ENCODE measurements at regions not wholly inside any gene's neighbourhood (a gene's known extent, or its start where the extent isn't known, plus 50 kb on each side); places are given as distances from the start of the nearest gene placed in this dataset.

DNA sequence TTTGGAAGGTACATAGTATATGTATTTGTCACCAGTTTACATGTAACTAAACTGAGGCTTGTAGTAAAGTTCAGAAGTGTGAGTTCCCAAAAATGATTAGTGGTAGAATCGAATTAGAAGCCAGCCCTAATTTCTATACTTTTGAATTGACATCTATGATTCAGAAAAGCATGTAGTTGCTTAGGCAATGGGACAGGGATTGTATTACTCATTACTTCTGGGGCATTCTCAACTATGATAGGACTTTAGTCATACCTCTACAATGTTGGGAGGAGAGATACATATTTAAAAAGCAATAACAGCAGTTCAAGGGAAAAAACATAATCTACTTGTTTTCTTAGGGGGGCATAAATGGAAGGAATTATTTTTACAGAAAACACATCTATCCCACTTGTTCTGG, 277.9 kb upstream of the E2F7 start:
- DNase-seq = no peak

- DNase-seq = no peak
Observed at GRCh38 chr12:77342253-77342652, 276.9 kb upstream of the E2F7 start.

DNA sequence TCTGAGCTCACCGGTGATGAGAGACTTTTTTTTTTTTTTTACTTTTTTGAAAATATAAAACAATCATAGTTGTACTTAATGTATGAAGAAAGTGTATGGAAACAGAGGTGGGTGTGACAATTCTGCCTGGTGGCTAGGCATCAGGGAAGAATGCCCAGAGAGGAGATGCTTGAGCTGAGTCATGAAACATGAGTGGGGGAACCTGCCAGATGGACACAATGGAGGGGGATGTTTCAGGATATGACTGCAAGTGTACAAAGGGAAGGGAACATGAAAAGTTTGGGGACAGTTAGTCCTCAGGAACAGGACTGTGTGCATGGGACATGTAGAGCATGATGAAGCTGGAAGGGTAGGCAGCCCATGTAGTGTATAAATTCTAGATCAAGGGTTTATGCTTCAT, 274.2 kb upstream of the E2F7 start:
- DNase-seq = no peak

- no peak for DNase-seq
Observed at GRCh38 chr12:77337362-77337761, 272.0 kb upstream of the E2F7 start.

GRCh38 chr12:77334806-77335205, 269.4 kb upstream of the E2F7 start:
- DNase-seq = no peak

DNA sequence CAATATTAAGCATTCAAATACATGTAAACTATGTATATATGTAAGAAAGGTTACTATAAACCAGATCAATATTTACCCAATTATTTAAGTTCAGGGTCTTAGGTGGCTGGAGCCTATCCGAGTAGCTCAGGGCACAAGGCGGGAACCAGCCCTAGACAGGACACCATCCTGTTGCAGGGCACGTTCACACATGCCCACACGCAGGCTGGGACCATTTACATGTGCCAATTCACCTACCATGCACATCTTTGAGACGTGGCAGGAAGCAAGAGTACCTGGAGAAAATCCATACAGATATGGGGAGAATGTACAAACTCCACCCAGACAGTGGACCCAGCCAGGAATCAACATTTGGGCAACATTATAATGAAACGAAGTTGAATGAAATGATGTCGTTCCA, 263.0 kb upstream of the E2F7 start:
- DNase-seq = no peak

GRCh38 chr12:77325511-77326236, 260.3 kb upstream of the E2F7 start:
- no peak for DNase-seq

GRCh38 chr12:77324763-77325468, 259.5 kb upstream of the E2F7 start:
- DNase-seq = peak; percentile 72

DNA sequence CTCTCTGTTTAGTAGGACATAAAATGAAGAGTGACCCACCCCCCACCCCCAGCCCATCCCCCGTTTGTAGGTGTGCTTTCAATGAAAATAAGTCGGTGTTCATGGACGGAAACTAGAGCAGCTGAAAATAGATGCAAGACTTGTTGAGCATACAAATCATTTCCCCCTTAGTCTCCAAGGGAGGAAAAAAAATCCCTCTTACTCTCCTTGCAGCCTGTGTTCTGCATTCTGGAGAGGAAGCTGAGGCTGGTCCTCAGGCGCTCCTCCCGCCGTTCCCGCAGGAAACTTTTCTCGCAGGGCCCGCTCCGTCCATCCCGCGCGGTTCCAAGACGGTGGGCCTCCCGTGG, 259.0 kb upstream of the E2F7 start:
- no peak for DNase-seq

- no peak for DNase-seq
Observed at GRCh38 chr12:77323788-77324415, 258.5 kb upstream of the E2F7 start.

GRCh38 chr12:77319166-77319565, 253.8 kb upstream of the E2F7 start:
- DNase-seq = no peak

DNA sequence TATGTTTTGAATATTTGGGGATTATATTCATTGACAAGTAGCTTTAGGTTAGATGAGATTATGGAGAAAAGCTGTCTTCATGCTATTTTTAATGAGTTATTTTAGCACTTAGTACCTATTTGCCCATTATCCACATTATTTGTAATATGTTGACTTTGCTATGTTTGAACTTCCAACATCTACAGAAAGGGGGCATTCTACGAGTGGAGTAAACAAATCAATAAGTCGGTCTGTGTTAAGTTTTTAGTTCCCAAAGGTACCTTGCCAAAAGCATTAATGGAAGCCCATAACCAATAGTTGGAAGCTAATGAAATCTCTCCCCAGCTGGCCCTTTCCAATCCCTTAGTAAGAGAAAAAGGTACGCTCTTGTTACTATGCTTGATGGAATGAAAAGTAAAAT, 250.0 kb upstream of the E2F7 start:
- DNase-seq = no peak

- peak; percentile 87 for DNase-seq
Observed at GRCh38 chr12:77314378-77315052, 249.1 kb upstream of the E2F7 start.

DNA sequence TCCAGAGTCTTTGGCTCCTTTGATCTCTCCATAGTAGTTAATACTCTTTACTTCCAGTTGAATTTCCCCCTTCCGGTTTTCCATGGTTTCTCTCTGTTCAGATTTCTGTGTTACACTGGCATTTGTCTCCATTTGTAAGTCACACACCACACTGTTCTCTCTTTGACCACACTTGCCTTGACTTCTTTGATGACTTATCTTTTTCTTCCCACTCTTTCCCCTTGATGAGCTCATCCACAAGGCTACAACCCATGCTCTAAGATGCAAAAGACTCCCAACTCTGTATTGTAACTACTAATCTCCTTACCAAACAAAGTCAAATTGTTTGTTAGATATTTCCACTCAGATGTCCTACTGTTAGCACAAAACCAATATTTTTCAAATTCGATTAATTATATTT, 242.7 kb upstream of the E2F7 start:
- DNase-seq = no peak

DNA sequence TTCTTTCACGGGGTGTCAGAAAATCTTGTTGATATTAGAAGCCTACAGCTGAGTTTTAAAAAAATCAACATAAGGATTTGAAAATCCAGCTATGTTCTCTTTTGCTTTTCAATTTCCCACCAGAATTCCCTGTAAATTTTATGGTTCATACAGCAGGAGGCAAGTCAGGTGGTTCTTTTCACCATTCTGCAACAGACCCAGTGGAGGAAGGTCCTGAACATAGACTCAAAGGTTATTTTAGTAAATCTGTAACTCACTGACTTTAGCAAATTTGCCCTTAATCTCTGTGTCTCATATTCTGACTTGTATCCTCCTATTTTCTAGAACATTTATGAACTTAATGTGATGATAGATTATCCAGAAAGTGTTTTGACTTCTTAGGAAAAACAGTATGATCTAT, 235.4 kb upstream of the E2F7 start:
- DNase-seq = no peak

DNA sequence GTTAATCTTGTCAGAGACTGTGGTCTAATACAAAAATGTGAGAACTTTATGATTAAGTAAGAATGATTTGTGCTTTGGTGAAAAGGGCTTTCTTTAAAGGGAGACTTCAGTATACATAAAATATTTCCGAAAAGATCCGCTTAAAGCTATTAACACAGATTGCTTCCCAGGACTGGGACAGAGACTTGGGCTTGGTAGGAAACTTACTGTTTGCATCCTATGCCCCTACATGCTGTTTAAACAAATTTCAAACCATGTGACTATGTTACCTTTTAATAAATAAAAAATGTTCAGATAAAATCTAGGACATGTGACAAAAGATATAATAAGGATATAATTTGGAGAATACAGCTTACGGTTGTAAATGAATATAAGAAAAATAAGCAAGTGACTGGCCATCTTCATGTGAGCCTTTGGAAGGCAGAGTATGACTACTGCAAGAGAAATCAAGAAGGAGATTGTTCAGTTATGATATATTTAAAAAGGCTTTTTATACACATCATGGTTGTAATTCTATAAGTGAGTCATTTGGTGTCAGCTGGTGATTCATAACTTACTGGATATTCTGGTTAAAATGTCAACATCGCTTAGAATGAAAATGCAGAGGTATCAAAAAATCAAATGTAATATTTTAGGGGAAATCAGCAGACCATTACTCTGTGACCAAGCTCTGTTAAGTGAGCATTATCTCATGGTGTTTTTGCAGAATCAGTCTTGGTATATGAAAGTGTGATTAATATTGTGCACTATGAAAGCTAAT, 234.7 kb upstream of the E2F7 start:
- DNase-seq = no peak

GRCh38 chr12:77299001-77299400, 233.6 kb upstream of the E2F7 start:
- no peak for DNase-seq

- no peak for DNase-seq
Observed at GRCh38 chr12:77294016-77294415, 228.6 kb upstream of the E2F7 start.

DNA sequence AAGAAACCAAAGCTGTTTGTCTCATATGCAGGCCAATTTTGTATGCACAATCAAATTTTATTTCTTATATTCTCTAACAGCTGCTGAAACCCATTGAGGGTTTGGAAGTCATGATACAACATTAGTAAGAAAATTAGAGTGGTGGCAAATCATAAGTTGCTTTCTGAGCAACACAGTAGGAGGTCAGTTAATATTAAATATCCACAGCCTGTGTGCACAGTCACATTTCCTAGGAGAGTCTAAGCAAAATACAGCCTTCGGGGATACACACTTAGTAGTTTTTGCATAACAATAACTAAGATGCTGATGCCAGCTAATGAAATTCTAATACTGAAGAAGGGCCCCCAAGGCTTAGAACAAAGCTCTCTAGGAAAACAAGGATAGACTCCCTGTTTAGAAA, 209.6 kb upstream of the E2F7 start:
- DNase-seq = no peak

DNA sequence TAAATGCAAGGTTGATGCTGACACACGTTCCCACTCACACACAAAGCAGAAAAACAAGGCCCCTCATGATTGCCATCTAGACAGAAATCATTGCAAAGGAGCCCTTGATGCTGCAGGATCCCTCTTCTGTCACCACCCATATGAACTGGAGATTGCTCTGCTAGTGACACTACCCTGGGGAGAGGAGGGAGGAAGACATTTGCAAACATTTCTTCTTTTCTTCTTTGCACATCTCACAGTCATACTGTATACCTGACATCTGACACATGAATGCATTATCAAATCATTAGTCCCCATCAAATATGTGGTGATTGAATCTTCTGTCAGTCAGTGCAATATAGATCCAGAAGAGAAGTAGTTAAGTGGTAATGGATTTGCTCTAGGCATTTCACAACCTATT, 208.5 kb upstream of the E2F7 start:
- DNase-seq = no peak

DNA sequence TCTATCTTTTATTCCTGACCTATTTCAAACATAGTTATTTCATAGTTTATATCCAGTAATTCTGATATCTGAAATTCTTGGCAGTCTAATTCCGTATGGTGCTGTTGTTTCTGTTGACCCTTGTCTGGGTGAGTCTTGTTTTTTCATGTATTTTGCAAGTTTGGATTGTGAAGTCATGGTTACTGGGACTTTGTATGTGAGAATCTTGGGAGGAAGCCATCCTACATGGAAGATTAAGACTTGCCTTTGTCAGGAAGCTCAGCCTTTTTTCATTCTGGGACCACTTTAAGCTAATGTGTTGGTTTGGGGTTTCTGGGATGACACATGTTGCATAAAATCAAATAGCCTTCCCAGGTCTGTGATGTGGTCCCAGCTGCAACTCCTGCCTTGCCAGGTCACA, 191.6 kb upstream of the E2F7 start:
- no peak for DNase-seq

DNA sequence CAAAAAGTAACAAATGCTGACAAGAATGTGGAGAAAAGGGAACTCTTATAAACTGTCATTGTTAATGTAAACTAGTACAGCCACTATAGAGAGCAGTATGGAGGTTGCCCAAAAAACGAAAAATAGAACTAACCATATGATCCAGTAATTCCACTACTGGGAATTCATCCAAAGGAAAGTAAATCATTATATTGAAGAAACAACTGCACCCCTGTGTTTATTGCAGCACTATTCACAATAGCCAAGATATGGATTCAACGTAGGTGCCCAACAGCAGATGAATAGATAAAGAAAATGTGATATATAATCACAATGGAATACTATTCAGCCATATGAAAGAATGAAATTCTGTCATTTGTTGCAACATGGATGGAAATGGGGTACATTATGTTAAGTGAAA, 188.0 kb upstream of the E2F7 start:
- DNase-seq = no peak

- DNase-seq = no peak
Observed at GRCh38 chr12:77251799-77252198, 186.4 kb upstream of the E2F7 start.
